HG02798 (cell line): ENCODE measurements at regions not wholly inside any gene's neighbourhood (a gene's known extent, or its start where the extent isn't known, plus 50 kb on each side); places are given as distances from the start of the nearest gene placed in this dataset.

Experiments used
- ATAC-seq: cut with Tn5 transposase; IDR thresholded peaks from one replicate; pipeline ENCODE4 v1.9.1; 2021; ENCODE audit warnings: mild to moderate bottlenecking; ENCODE audit not compliant: unreplicated experiment, poor library complexity

- ATAC-seq: no peak
Observed at GRCh38 chr6:25175196-25175595, 104.0 kb upstream of the CARMIL1 start.

DNA sequence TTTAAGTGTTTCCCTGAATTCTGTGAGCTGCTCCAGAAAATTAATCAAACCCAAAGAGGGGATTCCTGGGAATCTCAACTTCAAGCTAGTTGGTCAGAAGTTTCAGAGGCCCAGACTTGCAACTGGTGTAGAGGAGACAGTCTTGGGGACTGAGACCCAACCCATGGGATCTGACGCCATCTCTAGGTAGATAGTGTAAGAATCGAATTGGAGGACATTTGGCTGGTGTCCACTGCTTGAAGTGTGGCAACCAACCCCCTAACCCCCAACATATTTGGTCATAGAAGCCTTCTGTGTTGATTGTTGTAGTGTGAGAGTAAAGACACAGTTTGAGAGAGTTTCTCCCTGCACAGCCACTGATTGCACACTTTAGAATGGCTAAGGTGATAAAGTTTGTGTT, 103.5 kb upstream of the CARMIL1 start:
- no peak for ATAC-seq

GRCh38 chr6:25176466-25176865, 102.7 kb upstream of the CARMIL1 start:
- no peak for ATAC-seq

GRCh38 chr6:25177500-25178028, 101.6 kb upstream of the CARMIL1 start:
- no peak for ATAC-seq

DNA sequence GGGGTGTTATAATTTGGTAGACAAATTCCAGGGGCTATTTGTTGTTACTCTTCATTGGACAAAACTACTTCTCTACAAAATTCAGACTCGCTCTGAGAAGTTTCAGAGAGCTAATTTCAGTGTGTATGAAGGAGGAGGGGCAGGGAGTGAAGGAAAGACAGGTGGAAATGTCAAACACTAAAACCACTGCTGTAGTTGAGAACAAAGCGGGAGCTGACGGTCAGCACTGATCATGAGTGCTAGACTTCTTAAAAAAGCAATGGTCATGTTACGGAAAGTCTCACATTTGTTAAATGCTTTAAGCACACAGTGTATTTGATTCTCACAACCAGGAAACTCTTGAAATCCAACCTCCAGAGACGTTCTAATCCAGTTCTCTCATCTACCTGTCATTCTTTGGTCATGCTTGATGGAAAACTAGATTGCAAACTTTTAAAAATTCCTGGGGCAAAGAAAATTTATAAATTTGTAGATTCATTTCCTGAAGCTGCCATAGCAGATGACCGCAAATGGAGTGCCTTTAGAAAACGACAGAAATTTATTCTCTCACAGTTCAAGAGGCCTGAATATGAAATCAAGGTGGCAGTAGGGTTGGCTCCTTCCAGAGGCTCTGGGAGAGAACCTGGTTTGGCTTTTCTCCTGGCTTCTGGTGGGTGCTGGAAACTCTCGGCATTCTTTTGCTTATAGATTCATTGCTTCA, 100.7 kb upstream of the CARMIL1 start:
- no peak for ATAC-seq

- no peak for ATAC-seq
Observed at GRCh38 chr6:25179051-25179778, 100.0 kb upstream of the CARMIL1 start.

GRCh38 chr6:25180630-25181349, 98.4 kb upstream of the CARMIL1 start:
- no peak for ATAC-seq

- no peak for ATAC-seq
Observed at GRCh38 chr6:25181350-25181724, 97.8 kb upstream of the CARMIL1 start.

GRCh38 chr6:25181923-25182322, 97.3 kb upstream of the CARMIL1 start:
- ATAC-seq: no peak

- no peak for ATAC-seq
Observed at GRCh38 chr6:25186919-25187318, 92.3 kb upstream of the CARMIL1 start.

DNA sequence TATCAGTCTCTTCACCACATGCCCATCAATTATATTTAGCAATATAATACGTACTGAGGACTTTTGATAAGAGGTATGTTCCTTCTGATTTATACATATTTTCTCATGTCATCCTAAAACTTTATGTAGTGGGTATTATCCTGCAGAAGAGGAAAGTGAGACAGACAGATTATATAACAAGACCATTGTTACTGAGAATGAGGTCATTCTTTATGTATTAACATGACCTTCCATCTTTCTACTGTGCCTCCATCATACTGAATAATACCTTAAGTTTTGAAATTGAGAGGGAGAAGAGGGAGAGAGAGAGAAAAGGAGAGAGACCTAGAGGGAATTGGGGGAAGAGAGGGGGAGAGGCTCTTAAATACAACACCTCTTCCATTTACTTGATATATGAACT, 90.9 kb upstream of the CARMIL1 start:
- ATAC-seq: no peak

DNA sequence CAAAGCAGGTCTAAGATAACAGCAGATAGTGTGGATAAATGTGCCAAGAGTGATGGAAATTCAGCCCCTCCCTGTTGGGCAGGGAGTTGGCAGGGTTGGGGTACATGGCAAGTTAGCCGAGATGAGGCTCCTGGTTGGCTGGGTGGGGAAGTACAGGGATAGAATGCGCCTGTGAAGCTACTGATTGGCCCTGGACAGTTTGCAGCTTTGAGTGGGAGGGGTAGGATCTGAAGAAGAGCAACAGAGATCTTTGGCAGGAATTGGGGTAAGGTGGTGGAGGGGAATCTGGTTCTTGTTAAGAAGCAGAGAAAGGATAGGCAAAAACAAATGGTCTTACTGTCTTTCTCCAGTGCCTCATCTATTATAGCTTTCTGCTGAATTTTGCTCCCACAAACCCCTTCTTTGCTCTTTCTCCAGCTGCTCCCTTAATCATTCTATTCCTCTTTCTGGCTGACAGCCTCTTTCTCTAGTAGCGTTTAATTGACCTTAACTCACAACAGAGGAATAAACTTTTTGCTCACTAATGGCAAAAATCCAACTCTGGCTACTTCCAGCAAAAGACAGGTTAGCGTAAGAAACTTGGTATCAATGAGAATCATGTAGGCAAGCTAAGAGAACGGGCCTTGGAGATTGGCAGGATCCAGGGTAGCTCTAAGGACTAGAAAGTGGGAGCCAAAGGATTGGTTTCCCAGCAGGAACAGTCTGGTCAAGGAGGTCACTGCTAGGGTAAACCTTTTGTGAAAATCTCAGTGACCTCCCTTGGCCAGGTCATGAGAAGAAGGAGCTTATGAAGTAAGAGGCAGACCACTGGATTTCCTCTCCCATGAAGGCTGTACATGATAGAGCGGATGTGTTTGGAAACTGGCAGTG, 86.3 kb upstream of the CARMIL1 start:
- ATAC-seq: no peak

- no peak for ATAC-seq
Observed at GRCh38 chr6:25193460-25194171, 85.6 kb upstream of the CARMIL1 start.

- no peak for ATAC-seq
Observed at GRCh38 chr6:25194172-25194678, 84.9 kb upstream of the CARMIL1 start.

- no peak for ATAC-seq
Observed at GRCh38 chr6:25196464-25196863, 82.7 kb upstream of the CARMIL1 start.

DNA sequence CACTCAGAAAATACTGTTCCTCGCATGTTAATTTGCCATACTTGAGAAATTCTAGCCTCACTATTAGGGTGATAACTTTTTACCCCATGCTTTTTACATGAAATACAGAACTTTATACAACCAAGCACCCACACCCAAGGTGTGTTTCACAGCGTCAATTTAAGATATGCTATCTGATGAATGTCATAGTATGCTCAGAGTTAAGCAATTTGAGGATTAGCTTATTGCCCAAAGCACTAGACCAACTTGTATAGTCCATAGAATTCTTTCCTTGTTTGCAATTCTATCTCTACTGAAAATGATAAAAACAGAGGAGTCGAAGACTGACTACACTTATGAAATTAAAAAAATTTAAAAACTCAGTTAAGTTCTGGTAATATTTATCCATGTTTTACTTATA, 82.1 kb upstream of the CARMIL1 start:
- ATAC-seq: no peak

DNA sequence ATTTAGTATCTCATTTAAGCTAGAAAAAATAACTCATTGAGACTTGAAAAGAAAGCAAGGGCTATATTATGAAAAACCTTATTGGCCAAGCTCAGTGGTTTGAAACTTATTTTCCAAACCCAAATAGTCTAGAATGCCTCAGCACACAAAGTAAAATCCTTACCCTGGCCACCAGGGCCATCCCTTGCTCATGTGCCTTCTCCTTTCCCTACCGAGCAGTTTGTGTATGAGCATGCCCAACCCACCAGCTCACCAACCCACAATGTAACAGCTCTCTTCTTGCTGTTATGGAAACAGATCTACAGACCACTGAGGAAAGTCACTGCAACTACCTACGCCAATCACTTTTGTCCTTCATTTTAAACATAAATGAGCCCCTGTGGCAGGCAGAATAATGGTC, 79.6 kb upstream of the CARMIL1 start:
- ATAC-seq: no peak

DNA sequence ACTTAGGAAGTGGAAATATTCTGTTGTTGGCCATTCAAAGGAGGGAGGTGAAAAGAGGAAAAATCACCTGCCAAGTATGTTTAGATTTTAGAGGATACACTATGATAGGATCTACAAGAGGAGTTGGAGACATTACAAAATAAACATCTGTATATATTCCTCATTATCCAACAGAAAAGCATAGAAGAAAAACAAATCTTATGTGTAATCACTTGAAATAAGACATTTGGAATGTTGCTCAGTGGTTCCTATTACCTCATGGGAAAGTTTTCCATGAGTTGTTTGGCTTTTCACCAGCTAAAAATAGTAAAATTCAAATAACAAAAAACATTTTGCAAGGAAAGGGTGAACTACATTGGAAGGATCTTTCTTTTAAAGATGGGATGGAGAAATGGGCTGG, 76.7 kb upstream of the CARMIL1 start:
- ATAC-seq: no peak

- no peak for ATAC-seq
Observed at GRCh38 chr6:25205629-25206028, 73.5 kb upstream of the CARMIL1 start.
